BLaER1 (cell line): ENCODE measurements at regions not wholly inside any gene's neighbourhood (a gene's known extent, or its start where the extent isn't known, plus 50 kb on each side); places are given as distances from the start of the nearest gene placed in this dataset.
"Not testable (repeated sequence)": the region's sequence is repeated elsewhere in the genome, so short reads cannot be mapped to it uniquely, and the experiment has no call there.

ENCODE experiments used
- H3K27ac ChIP-seq: shearing (Covaris generic); formaldehyde crosslinking; 2 replicates; pipeline ENCODE4 v1.8.1; 2022
- H3K27me3 ChIP-seq: shearing (Covaris generic); formaldehyde crosslinking; 2 replicates; pipeline ENCODE4 v1.8.1; 2022
- H3K36me3 ChIP-seq: shearing (Covaris generic); formaldehyde crosslinking; 2 replicates; pipeline ENCODE4 v1.8.1; 2022
- H3K4me1 ChIP-seq: shearing (Covaris generic); formaldehyde crosslinking; 2 replicates; pipeline ENCODE4 v1.8.1; 2022
- H3K4me2 ChIP-seq: shearing (Covaris generic); formaldehyde crosslinking; 2 replicates; pipeline ENCODE4 v1.8.1; 2022
- H3K4me3 ChIP-seq: shearing (Covaris generic); formaldehyde crosslinking; 2 replicates; pipeline ENCODE4 v1.8.1; 2022
- H3K9ac ChIP-seq: shearing (Covaris generic); formaldehyde crosslinking; 2 replicates; pipeline ENCODE4 v1.8.1; 2022
- H3K9me3 ChIP-seq: shearing (Covaris generic); formaldehyde crosslinking; 2 replicates; pipeline ENCODE4 v1.8.1; 2022
- H4K20me1 ChIP-seq: shearing (Covaris generic); formaldehyde crosslinking; 2 replicates; pipeline ENCODE4 v1.8.1; 2022
- Cebpa-rat ChIP-seq: shearing (Covaris generic); IDR thresholded peaks from 2 replicates; pipeline ENCODE4 v1.8.1; 2022

DNA sequence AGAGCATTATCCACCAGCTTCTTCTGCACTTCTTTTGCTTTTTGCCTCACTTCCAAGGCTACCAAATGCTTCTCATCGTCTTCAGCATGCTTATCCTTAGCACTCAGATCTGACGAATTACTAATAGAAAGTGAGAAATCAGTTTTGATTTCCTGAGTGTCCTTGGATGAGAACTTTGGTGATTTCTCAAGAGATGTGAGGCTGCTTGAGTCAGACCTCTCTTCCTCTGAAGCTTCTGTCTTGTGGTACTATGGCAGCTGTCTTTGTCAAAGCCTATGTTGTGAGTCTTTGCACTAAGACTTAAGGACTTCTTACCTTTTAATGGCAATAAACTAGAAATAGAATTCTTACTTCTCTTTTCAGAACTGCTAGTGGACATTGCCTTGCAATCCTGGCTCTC, 169.9 kb downstream of the CPE start:
- TF ChIP-seq Cebpa-rat: no peak
- Histone ChIP-seq H3K27ac (no peak overlapping the region), H3K4me1 (no peaks in the 10 kb centered on the region), H3K9ac (no peak overlapping the region), H3K4me3 (no peak overlapping the region), H3K4me2 (no peak overlapping the region), H3K9me3 (no peaks in the 10 kb centered on the region), H3K27me3 (no peaks in the 10 kb centered on the region), H4K20me1 (no peaks in the 10 kb centered on the region), H3K36me3 (no peaks in the 10 kb centered on the region)

DNA sequence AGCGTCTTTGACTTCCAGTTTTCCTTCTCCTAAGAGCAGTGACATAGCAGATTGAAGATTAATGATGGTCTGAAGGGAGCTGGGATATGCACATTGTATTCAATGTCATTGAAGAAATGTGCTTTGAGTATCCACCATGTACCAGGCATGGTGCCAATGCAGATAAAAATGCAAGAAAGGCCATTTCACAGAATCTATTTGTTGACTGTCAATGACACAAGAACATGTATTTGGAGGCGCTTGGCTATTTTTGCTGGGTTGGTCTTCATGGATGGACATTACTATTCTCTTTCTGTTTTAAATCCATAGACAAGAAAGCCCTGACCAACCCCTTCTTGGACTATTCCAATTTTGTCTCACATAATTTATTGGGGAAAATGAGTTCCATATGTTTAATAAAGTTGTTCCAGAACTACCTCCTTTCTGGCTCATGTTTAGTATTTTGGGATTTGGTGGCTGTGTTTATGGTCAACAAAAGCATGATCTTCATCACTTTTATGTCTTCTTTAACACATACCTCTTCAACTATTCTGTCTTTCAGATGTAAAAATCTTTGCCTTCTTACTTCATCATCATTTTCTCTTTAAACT, 174.5 kb downstream of the CPE start:
- Histone ChIP-seq H4K20me1 (no peaks in the 10 kb centered on the region), H3K9me3 (no peaks in the 10 kb centered on the region), H3K4me1 (no peaks in the 10 kb centered on the region), H3K4me3 (no peak overlapping the region), H3K4me2 (no peak overlapping the region), H3K36me3 (no peaks in the 10 kb centered on the region), H3K27me3 (no peaks in the 10 kb centered on the region), H3K9ac (no peak overlapping the region), H3K27ac (no peak overlapping the region)
- no peak for TF ChIP-seq Cebpa-rat

DNA sequence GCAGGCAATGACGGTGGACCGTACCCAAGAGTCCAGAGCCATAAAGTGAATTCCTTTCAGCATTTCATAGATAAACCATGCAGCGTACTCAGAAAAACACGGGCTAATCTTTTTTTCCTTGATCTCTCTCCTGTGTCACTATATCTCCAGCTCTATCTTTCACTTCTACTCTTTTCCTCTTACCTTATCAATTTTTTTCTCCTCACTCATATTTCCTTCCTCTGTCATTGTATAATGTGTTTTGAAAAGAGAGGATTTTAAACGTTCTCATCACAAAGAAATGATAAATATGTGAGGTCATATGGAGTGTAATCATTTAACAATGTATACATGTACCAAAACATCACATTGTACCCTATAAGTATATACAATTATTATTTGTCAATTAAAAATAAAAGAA, 176.5 kb downstream of the CPE start:
- no peaks in the 10 kb centered on the region for H3K36me3 ChIP-seq
- no peak overlapping the region for H3K4me2 ChIP-seq
- H3K27me3 ChIP-seq: no peaks in the 10 kb centered on the region
- H3K9me3 ChIP-seq: no peaks in the 10 kb centered on the region
- no peak overlapping the region for H3K4me3 ChIP-seq
- H3K4me1 ChIP-seq: no peaks in the 10 kb centered on the region
- no peaks in the 10 kb centered on the region for H4K20me1 ChIP-seq
- no peak for TF ChIP-seq Cebpa-rat
- no peak overlapping the region for H3K27ac ChIP-seq
- no peak overlapping the region for H3K9ac ChIP-seq

DNA sequence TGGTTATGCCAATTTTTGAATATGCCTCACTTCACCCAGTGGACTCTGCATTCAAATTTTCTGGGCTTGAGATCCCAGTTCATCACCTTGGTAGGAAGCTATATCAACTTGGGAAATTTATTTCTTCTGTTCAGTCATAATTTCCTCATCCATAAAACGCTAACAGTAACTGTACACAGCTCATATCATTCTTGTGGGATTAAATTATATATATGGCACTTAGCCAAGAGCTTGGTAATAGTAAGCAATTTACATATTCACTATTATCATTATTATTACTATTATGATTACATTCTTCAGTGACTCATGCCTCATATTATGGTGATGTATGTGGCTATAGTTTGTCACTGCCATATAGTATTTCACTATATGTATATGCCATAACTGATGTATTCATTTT, 177.6 kb downstream of the CPE start:
- no peaks in the 10 kb centered on the region for H3K36me3 ChIP-seq
- no peak overlapping the region for H3K27ac ChIP-seq
- H4K20me1 ChIP-seq: no peaks in the 10 kb centered on the region
- no peak overlapping the region for H3K4me3 ChIP-seq
- no peaks in the 10 kb centered on the region for H3K27me3 ChIP-seq
- H3K4me2 ChIP-seq: no peak overlapping the region
- H3K9me3 ChIP-seq: no peaks in the 10 kb centered on the region; the same call in 1 of the 2 replicates
- H3K9ac ChIP-seq: no peak overlapping the region
- no peak for TF ChIP-seq Cebpa-rat
- H3K4me1 ChIP-seq: no peaks in the 10 kb centered on the region

DNA sequence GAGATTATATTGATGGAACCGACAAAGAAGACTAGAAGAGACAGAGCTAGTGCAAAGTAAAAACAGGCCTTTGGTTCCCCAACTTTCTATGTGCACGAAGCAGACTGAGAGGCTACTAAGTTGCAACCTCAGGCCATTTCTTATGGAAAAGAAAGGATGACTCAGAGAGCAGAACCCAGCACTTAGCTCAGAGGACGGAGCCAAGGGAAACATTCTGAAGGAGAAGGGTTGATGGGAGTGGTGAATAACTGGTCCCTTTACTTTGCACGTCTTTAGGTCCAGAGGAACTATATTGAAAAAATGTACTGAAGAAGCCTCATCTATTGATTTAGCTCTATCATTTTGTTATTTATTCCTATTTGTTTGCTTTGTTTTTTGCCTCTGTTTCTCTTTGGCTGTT, 182.1 kb downstream of the CPE start:
- no peak for TF ChIP-seq Cebpa-rat

DNA sequence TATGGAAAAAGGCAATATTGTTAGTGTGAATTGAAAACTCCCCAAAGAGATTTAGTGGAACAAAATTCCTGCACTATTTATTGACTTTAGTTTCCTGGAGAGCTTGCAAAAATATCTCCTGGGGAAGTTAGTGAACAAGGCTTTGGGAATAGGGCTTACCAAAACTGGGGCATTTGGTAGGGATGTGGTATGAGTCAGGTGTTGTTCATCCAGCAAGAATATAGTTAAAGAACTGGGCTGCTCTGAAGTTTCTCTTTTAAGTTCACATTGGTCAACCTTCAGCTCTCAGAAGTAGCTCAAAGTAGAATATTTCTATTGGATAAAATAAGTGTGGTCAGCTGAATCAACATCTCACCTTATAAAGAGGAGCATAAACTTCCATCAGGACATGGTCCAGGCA, 185.0 kb downstream of the CPE start:
- TF ChIP-seq Cebpa-rat: no peak
- Histone ChIP-seq H4K20me1 (no peaks in the 10 kb centered on the region), H3K9ac (no peak overlapping the region), H3K36me3 (no peaks in the 10 kb centered on the region), H3K4me2 (no peak overlapping the region), H3K27me3 (no peaks in the 10 kb centered on the region), H3K9me3 (no peaks in the 10 kb centered on the region; the same call in 1 of the 2 replicates), H3K4me3 (no peak overlapping the region), H3K27ac (no peak overlapping the region), H3K4me1 (no peaks in the 10 kb centered on the region)

More for the DNA sequence above, 182.1 kb downstream of the CPE start:
- Histone ChIP-seq H3K9ac (no peak overlapping the region), H3K36me3 (no peaks in the 10 kb centered on the region), H3K4me2 (no peak overlapping the region), H4K20me1 (no peaks in the 10 kb centered on the region), H3K4me1 (no peaks in the 10 kb centered on the region), H3K4me3 (no peak overlapping the region), H3K27me3 (no peaks in the 10 kb centered on the region), H3K9me3 (no peaks in the 10 kb centered on the region; the same call in 1 of the 2 replicates), H3K27ac (no peak overlapping the region)

DNA sequence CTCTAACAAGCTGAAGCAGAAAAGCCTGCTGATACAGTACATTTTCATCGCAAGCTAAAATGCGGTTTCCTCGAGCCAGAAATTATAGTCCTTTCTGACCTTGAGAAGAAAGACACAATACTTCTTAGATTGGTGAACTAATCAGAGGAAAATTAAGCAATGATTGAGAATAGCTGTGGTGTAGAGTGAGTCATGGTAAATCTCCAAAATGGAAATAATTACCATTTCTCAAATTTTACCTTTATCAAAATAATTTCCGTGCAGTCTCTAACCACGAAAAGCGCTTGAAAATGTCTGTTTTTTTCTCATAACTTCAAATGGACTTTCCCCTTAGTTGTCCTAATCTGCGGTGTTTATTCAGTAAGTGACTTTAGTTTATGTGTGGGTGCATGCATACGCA, 190.2 kb downstream of the CPE start:
- Histone ChIP-seq H3K9me3 (no peaks in the 10 kb centered on the region), H3K4me2 (no peak overlapping the region), H3K4me3 (no peak overlapping the region), H3K9ac (no peak overlapping the region), H3K4me1 (no peaks in the 10 kb centered on the region), H3K27me3 (no peaks in the 10 kb centered on the region), H3K36me3 (no peaks in the 10 kb centered on the region), H4K20me1 (no peaks in the 10 kb centered on the region), H3K27ac (no peak overlapping the region)
- no peak for TF ChIP-seq Cebpa-rat

DNA sequence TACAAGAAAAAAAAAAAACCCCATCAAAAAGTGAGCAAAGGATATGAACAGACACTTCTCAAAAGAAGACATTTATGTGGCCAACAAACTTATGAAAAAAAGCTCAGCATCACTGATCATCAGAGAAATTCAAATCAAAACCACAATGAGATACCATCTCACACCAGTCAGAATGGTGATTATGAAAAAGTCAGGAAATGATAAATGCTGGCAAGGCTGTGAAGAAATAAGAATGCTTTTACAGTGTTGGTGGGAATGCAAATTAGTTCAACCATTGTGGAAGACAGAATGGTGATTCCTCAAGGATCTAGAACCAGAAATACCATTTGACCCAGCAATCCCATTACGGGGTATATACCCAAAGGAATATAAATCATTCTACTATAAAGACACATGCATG, 192.7 kb downstream of the CPE start:
- H3K4me2 ChIP-seq, H3K4me1 ChIP-seq, H3K4me3 ChIP-seq, H3K9me3 ChIP-seq, H3K36me3 ChIP-seq, H3K9ac ChIP-seq, H4K20me1 ChIP-seq, H3K27ac ChIP-seq, H3K27me3 ChIP-seq: not testable (repeated sequence)

DNA sequence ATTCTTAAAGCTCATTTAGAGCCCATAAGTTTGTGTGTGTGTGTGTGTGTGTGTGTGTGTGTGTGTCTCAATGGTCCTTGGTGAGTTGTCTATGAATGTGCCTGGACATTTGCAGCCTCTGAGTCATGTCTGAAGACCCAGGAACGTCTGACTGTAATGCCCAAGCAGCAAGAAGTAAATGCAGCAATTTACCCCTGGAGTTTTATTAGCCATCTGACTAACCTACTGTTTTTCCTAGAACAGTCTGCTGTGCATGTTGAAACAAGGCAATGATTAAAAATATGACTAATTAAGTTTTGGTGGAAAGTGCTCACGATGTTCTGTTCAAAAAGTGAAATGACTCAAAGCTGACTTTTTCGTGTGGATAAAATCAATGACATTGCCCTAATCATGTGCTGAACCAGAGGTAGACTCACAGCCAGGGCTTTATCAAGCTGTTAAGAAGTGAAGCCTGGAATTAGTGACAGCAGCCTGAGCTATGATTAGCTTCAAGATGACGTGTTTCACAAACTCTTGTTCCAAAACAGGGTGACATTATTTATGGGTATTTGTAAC, 201.6 kb downstream of the CPE start:
- no peak overlapping the region for H3K4me2 ChIP-seq
- no peaks in the 10 kb centered on the region for H3K36me3 ChIP-seq
- no peaks in the 10 kb centered on the region for H3K4me1 ChIP-seq
- no peaks in the 10 kb centered on the region for H3K9me3 ChIP-seq
- H4K20me1 ChIP-seq: no peaks in the 10 kb centered on the region
- no peak for TF ChIP-seq Cebpa-rat
- H3K27me3 ChIP-seq: no peaks in the 10 kb centered on the region
- no peak overlapping the region for H3K9ac ChIP-seq
- H3K4me3 ChIP-seq: no peak overlapping the region
- no peak overlapping the region for H3K27ac ChIP-seq

DNA sequence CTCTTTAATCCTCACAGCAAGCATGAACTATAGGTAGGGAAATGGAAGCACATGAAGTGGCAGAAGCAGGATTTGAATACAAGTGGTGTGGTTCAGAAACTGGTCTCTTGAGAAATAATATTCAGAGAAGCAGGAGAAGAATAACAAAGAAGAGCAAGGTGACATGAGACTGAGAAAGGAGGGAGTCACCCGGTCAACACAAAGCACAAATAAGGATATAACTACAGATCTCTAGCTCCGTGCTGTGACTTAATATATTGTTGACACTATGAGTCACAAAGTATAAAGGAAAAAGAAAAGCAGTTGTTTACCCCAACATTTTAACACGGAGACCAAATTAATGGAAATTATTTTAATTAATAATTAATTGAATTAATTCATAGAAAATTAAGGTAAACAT, 204.5 kb downstream of the CPE start:
- TF ChIP-seq Cebpa-rat: no peak
- no peak overlapping the region for H3K4me2 ChIP-seq
- H4K20me1 ChIP-seq: no peaks in the 10 kb centered on the region
- H3K27ac ChIP-seq: no peak overlapping the region
- no peaks in the 10 kb centered on the region for H3K36me3 ChIP-seq
- no peaks in the 10 kb centered on the region for H3K4me1 ChIP-seq
- H3K4me3 ChIP-seq: no peak overlapping the region
- no peaks in the 10 kb centered on the region for H3K9me3 ChIP-seq
- no peak overlapping the region for H3K9ac ChIP-seq
- H3K27me3 ChIP-seq: no peaks in the 10 kb centered on the region

DNA sequence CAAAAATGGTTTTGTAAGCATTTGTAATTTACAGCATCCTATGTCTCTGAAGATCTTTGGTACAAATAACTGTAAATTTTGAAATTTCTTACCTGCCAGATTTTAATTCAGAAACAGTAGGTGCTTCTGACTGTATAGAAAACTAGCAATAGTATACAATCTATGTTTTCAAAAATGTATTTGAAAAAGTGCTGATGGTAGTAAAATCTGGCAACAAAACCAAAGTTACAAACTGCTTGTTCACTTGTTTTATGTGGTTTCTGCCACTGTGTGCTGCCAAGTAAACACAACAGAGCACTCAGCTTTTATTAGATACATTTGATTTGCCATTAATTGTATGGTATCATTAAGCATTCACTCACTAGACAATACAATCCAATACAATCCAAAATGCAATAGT, 206.1 kb downstream of the CPE start:
- Histone ChIP-seq H3K36me3 (no peaks in the 10 kb centered on the region), H3K4me2 (no peak overlapping the region), H3K27me3 (no peaks in the 10 kb centered on the region), H3K4me3 (no peak overlapping the region), H4K20me1 (no peaks in the 10 kb centered on the region), H3K4me1 (no peaks in the 10 kb centered on the region), H3K9ac (no peak overlapping the region), H3K27ac (no peak overlapping the region), H3K9me3 (no peaks in the 10 kb centered on the region)
- TF ChIP-seq Cebpa-rat: no peak
